ENCODE measurements at regions not wholly inside any gene's neighbourhood (a gene's known extent, or its start where the extent isn't known, plus 50 kb on each side); places are given as distances from the start of the nearest gene placed in this dataset.

GRCh38 chr7:96605045-96605716 lies 104.5 kb downstream of the SEM1 start:
- TF ChIP-seq POLR2AphosphoS5 (IDR thresholded peaks at IDR 0.05; ENCODE audit: borderline replicate concordance, low read depth, low read length) (no peak), FOXP2 (optimal IDR thresholded peaks at IDR 0.05; ENCODE audit: control extremely low read depth, extremely low read length, insufficient read depth) (no peak), EZH2 (IDR thresholded peaks at IDR 0.05) (no peak)
- no peaks in the 10 kb centered on the region for H3K36me3 ChIP-seq (ENCODE audit: insufficient read depth, low read length)
- H3K9me3 ChIP-seq (ENCODE audit: low read depth, low read length): no peaks in the 10 kb centered on the region
- no peak for DNase-seq (ENCODE audit: low read depth, low spot score)
- no peak overlapping the region for H3K9ac ChIP-seq (ENCODE audit: insufficient read length)
- no peak overlapping the region for H3K4me3 ChIP-seq
- H3K27ac ChIP-seq: no peak overlapping the region

GRCh38 chr7:96599288-96599936 lies 110.2 kb downstream of the SEM1 start:
- Histone ChIP-seq H3K9ac (ENCODE audit: insufficient read length) (no peak overlapping the region), H3K27ac (no peak overlapping the region), H3K36me3 (ENCODE audit: insufficient read depth, low read length) (no peaks in the 10 kb centered on the region), H3K4me3 (no peak overlapping the region), H3K9me3 (ENCODE audit: low read depth, low read length) (no peaks in the 10 kb centered on the region)
- no peak for DNase-seq (ENCODE audit: low read depth, low spot score)
- TF ChIP-seq POLR2AphosphoS5 (IDR thresholded peaks at IDR 0.05; ENCODE audit: borderline replicate concordance, low read depth, low read length) (no peak), EZH2 (IDR thresholded peaks at IDR 0.05) (no peak), FOXP2 (optimal IDR thresholded peaks at IDR 0.05; ENCODE audit: control extremely low read depth, extremely low read length, insufficient read depth) (no peak)

- no peak for DNase-seq (ENCODE audit: low read depth, low spot score)
- H3K36me3 ChIP-seq (ENCODE audit: insufficient read depth, low read length): no peaks in the 10 kb centered on the region
- no peaks in the 10 kb centered on the region for H3K9me3 ChIP-seq (ENCODE audit: low read depth, low read length)
- no peak overlapping the region for H3K4me3 ChIP-seq
- H3K9ac ChIP-seq (ENCODE audit: insufficient read length): no peak overlapping the region
- TF ChIP-seq POLR2AphosphoS5 (IDR thresholded peaks at IDR 0.05; ENCODE audit: borderline replicate concordance, low read depth, low read length) (no peak), FOXP2 (optimal IDR thresholded peaks at IDR 0.05; ENCODE audit: control extremely low read depth, extremely low read length, insufficient read depth) (no peak), EZH2 (IDR thresholded peaks at IDR 0.05) (no peak)
- H3K27ac ChIP-seq: no peak overlapping the region
These were observed 111.2 kb downstream of the SEM1 start for GRCh38 chr7:96598421-96598820.

- H3K4me3 ChIP-seq: no peak overlapping the region
- H3K9ac ChIP-seq (ENCODE audit: insufficient read length): no peak overlapping the region
- H3K27ac ChIP-seq: no peak overlapping the region
- H3K36me3 ChIP-seq (ENCODE audit: insufficient read depth, low read length): no peaks in the 10 kb centered on the region
- H3K9me3 ChIP-seq (ENCODE audit: low read depth, low read length): no peaks in the 10 kb centered on the region
- DNase-seq (ENCODE audit: low read depth, low spot score): no peak
- no peak for TF ChIP-seq FOXP2 (optimal IDR thresholded peaks at IDR 0.05; ENCODE audit: control extremely low read depth, extremely low read length, insufficient read depth)
- TF ChIP-seq EZH2 (IDR thresholded peaks at IDR 0.05): no peak
- TF ChIP-seq POLR2AphosphoS5 (IDR thresholded peaks at IDR 0.05; ENCODE audit: borderline replicate concordance, low read depth, low read length): no peak
These were observed 113.4 kb downstream of the SEM1 start for GRCh38 chr7:96596120-96596826.

GRCh38 chr7:96591900-96592676 lies 117.6 kb downstream of the SEM1 start:
- no peaks in the 10 kb centered on the region for H3K36me3 ChIP-seq (ENCODE audit: insufficient read depth, low read length)
- TF ChIP-seq EZH2 (IDR thresholded peaks at IDR 0.05): no peak
- TF ChIP-seq POLR2AphosphoS5 (IDR thresholded peaks at IDR 0.05; ENCODE audit: borderline replicate concordance, low read depth, low read length): no peak
- no peak for TF ChIP-seq FOXP2 (optimal IDR thresholded peaks at IDR 0.05; ENCODE audit: control extremely low read depth, extremely low read length, insufficient read depth)
- H3K27ac ChIP-seq: no peak overlapping the region
- no peak overlapping the region for H3K4me3 ChIP-seq
- H3K9ac ChIP-seq (ENCODE audit: insufficient read length): no peak overlapping the region
- no peaks in the 10 kb centered on the region for H3K9me3 ChIP-seq (ENCODE audit: low read depth, low read length)
- no peak for DNase-seq (ENCODE audit: low read depth, low spot score)

- no peak overlapping the region for H3K4me3 ChIP-seq
- H3K9me3 ChIP-seq (ENCODE audit: low read depth, low read length): no peaks in the 10 kb centered on the region
- DNase-seq (ENCODE audit: low read depth, low spot score): no peak
- no peaks in the 10 kb centered on the region for H3K36me3 ChIP-seq (ENCODE audit: insufficient read depth, low read length)
- no peak overlapping the region for H3K9ac ChIP-seq (ENCODE audit: insufficient read length)
- TF ChIP-seq POLR2AphosphoS5 (IDR thresholded peaks at IDR 0.05; ENCODE audit: borderline replicate concordance, low read depth, low read length) (no peak), EZH2 (IDR thresholded peaks at IDR 0.05) (no peak), FOXP2 (optimal IDR thresholded peaks at IDR 0.05; ENCODE audit: control extremely low read depth, extremely low read length, insufficient read depth) (no peak)
- no peak overlapping the region for H3K27ac ChIP-seq
These were observed 118.3 kb downstream of the SEM1 start for GRCh38 chr7:96591159-96591899.

GRCh38 chr7:96589038-96589437 lies 120.6 kb downstream of the SEM1 start:
- no peak for DNase-seq (ENCODE audit: low read depth, low spot score)
- Histone ChIP-seq H3K9ac (ENCODE audit: insufficient read length) (no peak overlapping the region), H3K27ac (no peak overlapping the region), H3K36me3 (ENCODE audit: insufficient read depth, low read length) (no peaks in the 10 kb centered on the region), H3K9me3 (ENCODE audit: low read depth, low read length) (no peaks in the 10 kb centered on the region), H3K4me3 (no peak overlapping the region)
- TF ChIP-seq EZH2 (IDR thresholded peaks at IDR 0.05) (no peak), FOXP2 (optimal IDR thresholded peaks at IDR 0.05; ENCODE audit: control extremely low read depth, extremely low read length, insufficient read depth) (no peak), POLR2AphosphoS5 (IDR thresholded peaks at IDR 0.05; ENCODE audit: borderline replicate concordance, low read depth, low read length) (no peak)

All from SK-N-MC (cell line).